ENCODE measurements at regions not wholly inside any gene's neighbourhood (a gene's known extent, or its start where the extent isn't known, plus 50 kb on each side); places are given as distances from the start of the nearest gene placed in this dataset.

GRCh38 chr2:161017780-161018470 is 142.3 kb upstream of the TANK start:
- H3K27ac Mint-ChIP-seq (ENCODE audit: unreplicated experiment): no peak overlapping the region
- H3K4me1 ChIP-seq: no peaks in the 10 kb centered on the region
- no peaks in the 10 kb centered on the region for H3K36me3 ChIP-seq (ENCODE audit: control insufficient read depth, insufficient read depth, low read length)
- H3K4me3 Mint-ChIP-seq (ENCODE audit: unreplicated experiment): no peak overlapping the region
- ChIA-PET POLR2A (no interaction called here), CTCF (no interaction called here)
- peaks cover 10% of the 10 kb centered on the region for H3K9me3 Mint-ChIP-seq (ENCODE audit: unreplicated experiment)
- no TSS peak for BruUV-seq (replicated peaks)
- TF ChIP-seq CTCF (IDR thresholded peaks at IDR 0.05; ENCODE audit: insufficient read depth in 1 of 2, low read depth in 1 of 2, low read length in 1 of 2, severe bottlenecking in 1 of 2, unreplicated experiment in 1 of 2): no peak
- no peaks in the 10 kb centered on the region for H3K4me1 Mint-ChIP-seq (ENCODE audit: low read depth, unreplicated experiment)
- peaks cover 8% of the 10 kb centered on the region; the same call in 1 of the 2 replicates for H3K9me3 ChIP-seq
- intact Hi-C loops (cut with micrococcal nuclease; ENCODE audit: unreplicated experiment): no loop called here
- no peaks in the 10 kb centered on the region for H3K36me3 Mint-ChIP-seq (ENCODE audit: insufficient read depth, unreplicated experiment)
- no peak for DNase-seq
- H3K27me3 Mint-ChIP-seq (ENCODE audit: insufficient read depth, unreplicated experiment): peaks cover 4% of the 10 kb centered on the region
- H3K4me3 ChIP-seq (ENCODE audit: low read depth, low read length): no peak overlapping the region
- H3K27me3 ChIP-seq (replicated peaks; ENCODE audit: control insufficient read depth, insufficient read depth, low read length): no peaks in the 10 kb centered on the region

GRCh38 chr2:161019311-161019710 is 140.9 kb upstream of the TANK start:
- H3K4me1 Mint-ChIP-seq (ENCODE audit: low read depth, unreplicated experiment): no peaks in the 10 kb centered on the region
- CTCF ChIA-PET: interaction anchor here (0.6 kb wide), 1 partner anchor 244 kb away, joined by 5 read pairs; no protein-coding TSS in a partner anchor
- H3K4me1 ChIP-seq: no peaks in the 10 kb centered on the region
- H3K9me3 Mint-ChIP-seq (ENCODE audit: unreplicated experiment): peaks cover 10% of the 10 kb centered on the region
- H3K4me3 Mint-ChIP-seq (ENCODE audit: unreplicated experiment): no peak overlapping the region
- no TSS peak for BruUV-seq (replicated peaks)
- H3K9me3 ChIP-seq: peaks cover 8% of the 10 kb centered on the region; the same call in 1 of the 2 replicates
- H3K36me3 ChIP-seq (ENCODE audit: control insufficient read depth, insufficient read depth, low read length): no peaks in the 10 kb centered on the region
- H3K4me3 ChIP-seq (ENCODE audit: low read depth, low read length): no peak overlapping the region
- TF ChIP-seq CTCF (IDR thresholded peaks at IDR 0.05; ENCODE audit: insufficient read depth in 1 of 2, low read depth in 1 of 2, low read length in 1 of 2, severe bottlenecking in 1 of 2, unreplicated experiment in 1 of 2): no peak
- intact Hi-C loops (cut with micrococcal nuclease; ENCODE audit: unreplicated experiment): no loop called here
- H3K27me3 ChIP-seq (replicated peaks; ENCODE audit: control insufficient read depth, insufficient read depth, low read length): no peaks in the 10 kb centered on the region
- DNase-seq: no peak
- H3K27ac Mint-ChIP-seq (ENCODE audit: unreplicated experiment): no peak overlapping the region
- H3K27me3 Mint-ChIP-seq (ENCODE audit: insufficient read depth, unreplicated experiment): no peaks in the 10 kb centered on the region
- POLR2A ChIA-PET: no interaction called here
- no peaks in the 10 kb centered on the region for H3K36me3 Mint-ChIP-seq (ENCODE audit: insufficient read depth, unreplicated experiment)

GRCh38 chr2:161020437-161020836 is 139.8 kb upstream of the TANK start:
- no peaks in the 10 kb centered on the region for H3K27me3 ChIP-seq (replicated peaks; ENCODE audit: control insufficient read depth, insufficient read depth, low read length)
- ChIA-PET POLR2A (interaction anchor here (0.6 kb wide), 1 partner anchor 10 kb away, joined by 3 read pairs; no protein-coding TSS in a partner anchor), CTCF (no interaction called here)
- no peak for TF ChIP-seq CTCF (IDR thresholded peaks at IDR 0.05; ENCODE audit: insufficient read depth in 1 of 2, low read depth in 1 of 2, low read length in 1 of 2, severe bottlenecking in 1 of 2, unreplicated experiment in 1 of 2)
- no peaks in the 10 kb centered on the region for H3K9me3 ChIP-seq
- no peaks in the 10 kb centered on the region for H3K36me3 ChIP-seq (ENCODE audit: control insufficient read depth, insufficient read depth, low read length)
- no peaks in the 10 kb centered on the region for H3K4me1 Mint-ChIP-seq (ENCODE audit: low read depth, unreplicated experiment)
- H3K9me3 Mint-ChIP-seq (ENCODE audit: unreplicated experiment): peaks cover 3% of the 10 kb centered on the region
- no TSS peak for BruUV-seq (replicated peaks)
- H3K36me3 Mint-ChIP-seq (ENCODE audit: insufficient read depth, unreplicated experiment): no peaks in the 10 kb centered on the region
- peaks cover 3% of the 10 kb centered on the region for H3K27me3 Mint-ChIP-seq (ENCODE audit: insufficient read depth, unreplicated experiment)
- no peak overlapping the region for H3K4me3 Mint-ChIP-seq (ENCODE audit: unreplicated experiment)
- DNase-seq: no peak
- no peak overlapping the region for H3K4me3 ChIP-seq (ENCODE audit: low read depth, low read length)
- no peaks in the 10 kb centered on the region for H3K4me1 ChIP-seq
- H3K27ac Mint-ChIP-seq (ENCODE audit: unreplicated experiment): no peak overlapping the region
- intact Hi-C loops (cut with micrococcal nuclease; ENCODE audit: unreplicated experiment): no loop called here
